ENCODE measurements at regions not wholly inside any gene's neighbourhood (a gene's known extent, or its start where the extent isn't known, plus 50 kb on each side); places are given as distances from the start of the nearest gene placed in this dataset.

DNA sequence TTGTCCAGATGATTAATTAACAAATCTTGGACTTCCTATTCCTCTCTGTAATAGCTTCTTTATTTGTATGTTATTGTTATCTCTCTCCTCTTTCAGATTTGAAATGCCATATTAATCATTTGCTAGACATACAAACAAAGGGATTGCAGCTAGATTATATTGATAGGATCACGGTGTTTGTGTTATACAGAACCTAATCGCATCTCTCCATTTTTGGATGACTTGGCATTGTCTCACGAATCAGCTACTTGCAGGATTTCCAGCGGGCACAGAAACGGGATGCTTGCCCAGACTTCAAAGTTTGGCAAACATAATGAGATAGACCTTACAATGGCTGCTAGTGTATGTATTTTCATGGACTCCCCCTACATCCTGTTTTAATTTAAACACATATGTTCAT lies 368.1 kb downstream of the TLE4 start:
- Histone ChIP-seq H3K27me3 (no peaks in the 10 kb centered on the region), H3K9me3 (no peaks in the 10 kb centered on the region), H3K27ac (no peak overlapping the region), H3K4me3 (no peak overlapping the region), H3K4me1 (no peaks in the 10 kb centered on the region), H3K36me3 (no peaks in the 10 kb centered on the region)
- 10 to 11% methylated on average over 5 of the region's 5 CpGs for WGBS, 2 donors
- FAIRE-seq (no peak), DNase-seq (no peak), ATAC-seq (no peak)
- TF ChIP-seq, protein P1, sequence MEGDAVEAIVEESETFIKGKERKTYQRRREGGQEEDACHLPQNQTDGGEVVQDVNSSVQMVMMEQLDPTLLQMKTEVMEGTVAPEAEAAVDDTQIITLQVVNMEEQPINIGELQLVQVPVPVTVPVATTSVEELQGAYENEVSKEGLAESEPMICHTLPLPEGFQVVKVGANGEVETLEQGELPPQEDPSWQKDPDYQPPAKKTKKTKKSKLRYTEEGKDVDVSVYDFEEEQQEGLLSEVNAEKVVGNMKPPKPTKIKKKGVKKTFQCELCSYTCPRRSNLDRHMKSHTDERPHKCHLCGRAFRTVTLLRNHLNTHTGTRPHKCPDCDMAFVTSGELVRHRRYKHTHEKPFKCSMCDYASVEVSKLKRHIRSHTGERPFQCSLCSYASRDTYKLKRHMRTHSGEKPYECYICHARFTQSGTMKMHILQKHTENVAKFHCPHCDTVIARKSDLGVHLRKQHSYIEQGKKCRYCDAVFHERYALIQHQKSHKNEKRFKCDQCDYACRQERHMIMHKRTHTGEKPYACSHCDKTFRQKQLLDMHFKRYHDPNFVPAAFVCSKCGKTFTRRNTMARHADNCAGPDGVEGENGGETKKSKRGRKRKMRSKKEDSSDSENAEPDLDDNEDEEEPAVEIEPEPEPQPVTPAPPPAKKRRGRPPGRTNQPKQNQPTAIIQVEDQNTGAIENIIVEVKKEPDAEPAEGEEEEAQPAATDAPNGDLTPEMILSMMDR (IDR thresholded peaks at IDR 0.05), result no peak
- intact Hi-C loops (cut with DNase I), result no loop called here

DNA sequence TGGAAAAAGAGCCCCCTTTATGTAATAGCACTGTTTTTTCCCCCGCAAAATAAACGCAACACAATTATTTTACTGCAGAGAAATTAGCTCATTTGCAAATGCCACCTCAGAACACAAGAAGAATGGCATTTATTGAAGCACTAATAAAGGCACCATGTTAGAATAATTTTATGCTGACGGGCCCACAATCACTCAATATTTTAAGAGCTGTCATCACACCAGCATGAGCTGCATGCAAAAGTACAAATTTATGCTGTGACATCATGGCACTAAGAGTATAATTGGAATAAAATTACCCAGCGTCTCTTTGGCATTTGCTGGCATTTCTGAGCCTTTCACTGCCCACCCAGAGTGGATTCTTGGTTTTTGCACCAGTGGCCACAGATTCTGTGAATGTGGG lies 364.6 kb downstream of the TLE4 start:
- H3K4me3 ChIP-seq, result no peak overlapping the region
- WGBS, 2 donors, result 75 to 78% methylated on average over 4 of the region's 4 CpGs
- FAIRE-seq (no peak), ATAC-seq (no peak), DNase-seq (no peak)
- H3K27me3 ChIP-seq, result no peaks in the 10 kb centered on the region
- TF ChIP-seq, protein P1 (IDR thresholded peaks at IDR 0.05), result no peak
- no peaks in the 10 kb centered on the region for H3K4me1 ChIP-seq
- no peaks in the 10 kb centered on the region for H3K9me3 ChIP-seq
- intact Hi-C loops (cut with DNase I), result no loop called here
- H3K27ac ChIP-seq, result no peak overlapping the region
- H3K36me3 ChIP-seq, result no peaks in the 10 kb centered on the region

DNA sequence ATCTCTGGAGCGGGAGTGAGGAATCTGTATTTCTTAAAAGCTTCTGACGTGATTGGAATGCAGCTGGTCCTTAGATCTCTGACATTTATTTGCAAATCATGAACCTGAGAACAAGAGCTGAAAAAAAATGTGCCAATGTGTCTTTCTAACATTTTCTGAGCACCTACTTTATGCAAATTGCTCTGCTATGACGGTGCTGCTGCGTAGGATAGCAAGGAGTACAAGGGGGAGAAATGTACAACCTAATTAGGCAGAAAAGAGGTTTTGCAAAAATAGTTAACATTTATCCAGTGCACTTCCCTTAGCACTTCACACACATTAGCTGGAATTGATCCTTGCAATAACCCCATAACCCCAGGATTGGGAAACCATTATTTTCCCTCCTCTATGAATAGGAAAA lies 357.5 kb downstream of the TLE4 start:
- Histone ChIP-seq H3K4me1 (no peaks in the 10 kb centered on the region), H3K36me3 (no peaks in the 10 kb centered on the region), H3K9me3 (no peaks in the 10 kb centered on the region), H3K27ac (no peak overlapping the region), H3K4me3 (no peak overlapping the region), H3K27me3 (no peaks in the 10 kb centered on the region)
- no peak for DNase-seq
- intact Hi-C loops (cut with DNase I), result no loop called here
- 86 to 88% methylated on average over 4 of the region's 4 CpGs for WGBS, 2 donors
- TF ChIP-seq, protein P1 (IDR thresholded peaks at IDR 0.05), result no peak
- FAIRE-seq, result no peak
- ATAC-seq, result no peak

DNA sequence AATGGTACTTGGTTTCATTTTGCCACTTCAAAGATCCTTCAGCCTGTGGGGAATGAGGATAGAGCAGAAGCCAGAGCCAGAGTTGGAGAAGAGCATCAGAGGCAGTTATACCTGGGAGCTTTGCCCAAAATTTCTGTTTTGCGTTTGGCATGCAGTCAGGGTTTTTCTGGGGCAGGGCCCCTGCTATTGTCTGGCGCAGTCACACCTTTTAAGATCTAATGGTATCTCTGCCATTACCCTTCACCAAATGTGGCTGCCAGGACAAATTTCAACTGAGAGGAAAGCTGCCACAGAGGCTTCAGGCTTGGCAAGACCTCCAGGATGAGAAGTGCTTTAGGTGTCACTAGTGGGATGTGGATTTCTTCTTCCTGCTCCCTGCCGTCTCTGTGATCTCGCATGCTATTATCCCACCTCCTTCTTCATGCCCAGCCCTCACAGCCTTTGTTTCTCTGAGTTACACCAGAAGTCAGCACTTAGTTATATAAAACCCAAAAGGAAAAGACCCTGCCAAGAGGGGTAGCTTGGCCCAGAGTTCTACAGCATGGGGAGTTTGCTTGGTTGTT lies 357.0 kb downstream of the TLE4 start:
- Histone ChIP-seq H3K4me3 (no peak overlapping the region), H3K4me1 (no peaks in the 10 kb centered on the region), H3K9me3 (no peaks in the 10 kb centered on the region), H3K27me3 (no peaks in the 10 kb centered on the region), H3K36me3 (no peaks in the 10 kb centered on the region), H3K27ac (no peak overlapping the region)
- FAIRE-seq, result no peak
- no peak for ATAC-seq
- intact Hi-C loops (cut with DNase I), result no loop called here
- no peak for DNase-seq
- TF ChIP-seq, protein P1 (IDR thresholded peaks at IDR 0.05), result no peak
- WGBS, 2 donors, result 87 to 88% methylated on average over 4 of the region's 4 CpGs

DNA sequence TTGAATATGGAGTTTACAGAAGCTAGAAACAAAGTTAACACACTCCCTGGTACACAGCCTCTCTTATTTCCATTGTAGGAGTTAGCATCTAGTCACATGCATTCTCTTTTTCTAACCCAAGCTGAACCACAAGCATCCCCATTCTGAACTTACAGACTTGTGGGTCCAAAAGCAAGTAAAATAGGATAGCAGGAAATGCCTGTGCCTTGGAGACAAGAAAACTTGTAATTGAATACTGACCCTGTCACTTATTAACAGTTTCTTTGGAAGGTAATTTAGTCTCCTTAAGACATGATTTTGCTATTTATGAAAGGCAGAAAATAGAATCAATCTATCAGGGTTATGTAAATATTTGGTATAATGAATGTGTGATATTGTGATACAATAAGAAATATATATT lies 353.6 kb downstream of the TLE4 start:
- Histone ChIP-seq H3K36me3 (no peaks in the 10 kb centered on the region), H3K9me3 (no peaks in the 10 kb centered on the region), H3K27me3 (no peaks in the 10 kb centered on the region), H3K4me3 (no peak overlapping the region), H3K4me1 (no peaks in the 10 kb centered on the region), H3K27ac (no peak overlapping the region)
- TF ChIP-seq, protein P1 (IDR thresholded peaks at IDR 0.05), result no peak
- ATAC-seq, result no peak
- DNase-seq, result no peak
- intact Hi-C loops (cut with DNase I), result no loop called here
- no peak for FAIRE-seq

Measured in pancreas (tissue), 10 donors.